NCI-H2171 treated with DMSO at 0.1 percent for 48 hours (cell line): ENCODE measurements at regions not wholly inside any gene's neighbourhood (a gene's known extent, or its start where the extent isn't known, plus 50 kb on each side); places are given as distances from the start of the nearest gene placed in this dataset.

Experiments
- DNase-seq: peaks from one replicate; lab custom pipeline; 2025; lab: John Stamatoyannopoulos, UW

GRCh38 chr6:169082817-169083507 lies 170.7 kb downstream of the THBS2 start:
- no peak for DNase-seq

GRCh38 chr6:169082093-169082492 lies 171.6 kb downstream of the THBS2 start:
- no peak for DNase-seq

GRCh38 chr6:169081248-169081647 lies 172.4 kb downstream of the THBS2 start:
- DNase-seq = no peak

GRCh38 chr6:169079650-169080049 lies 174.0 kb downstream of the THBS2 start:
- DNase-seq = no peak

- no peak for DNase-seq
Observed at GRCh38 chr6:169078399-169079145, 175.1 kb downstream of the THBS2 start.

- DNase-seq = no peak
Observed at GRCh38 chr6:169075915-169076654, 177.6 kb downstream of the THBS2 start.

GRCh38 chr6:169075211-169075914 lies 178.3 kb downstream of the THBS2 start:
- no peak for DNase-seq

GRCh38 chr6:169074526-169074925 lies 179.1 kb downstream of the THBS2 start:
- DNase-seq = no peak

- no peak for DNase-seq
Observed at GRCh38 chr6:169073311-169073710, 180.3 kb downstream of the THBS2 start.

GRCh38 chr6:169072127-169073042 lies 181.3 kb downstream of the THBS2 start:
- no peak for DNase-seq

- no peak for DNase-seq
Observed at GRCh38 chr6:169071394-169071793, 182.3 kb downstream of the THBS2 start.

GRCh38 chr6:169070506-169071176 lies 183.0 kb downstream of the THBS2 start:
- DNase-seq = no peak

- no peak for DNase-seq
Observed at GRCh38 chr6:169069356-169069755, 184.3 kb downstream of the THBS2 start.

- no peak for DNase-seq
Observed at GRCh38 chr6:169064194-169064593, 189.5 kb downstream of the THBS2 start.

- no peak for DNase-seq
Observed at GRCh38 chr6:169062272-169062671, 191.4 kb downstream of the THBS2 start.

- DNase-seq = no peak
Observed at GRCh38 chr6:169058634-169059033, 195.0 kb downstream of the THBS2 start.

- DNase-seq = no peak
Observed at GRCh38 chr6:169052462-169052861, 201.2 kb downstream of the THBS2 start.

- DNase-seq = no peak
Observed at GRCh38 chr6:169051371-169051770, 202.3 kb downstream of the THBS2 start.

GRCh38 chr6:169048865-169049205 lies 204.8 kb downstream of the THBS2 start:
- DNase-seq = no peak

- DNase-seq = no peak
Observed at GRCh38 chr6:169048185-169048864, 205.3 kb downstream of the THBS2 start.
